ENCODE measurements at regions not wholly inside any gene's neighbourhood (a gene's known extent, or its start where the extent isn't known, plus 50 kb on each side); places are given as distances from the start of the nearest gene placed in this dataset.

- DNase-seq, result no peak
- no peak overlapping the region for H3K4me3 Mint-ChIP-seq
- ATAC-seq, result no peak
- H3K27ac Mint-ChIP-seq, result no peak overlapping the region
- H3K36me3 Mint-ChIP-seq (ENCODE audit: low read depth), result no peaks in the 10 kb centered on the region
- H3K27me3 Mint-ChIP-seq, result peaks cover 17% of the 10 kb centered on the region
- no peaks in the 10 kb centered on the region for H3K4me1 Mint-ChIP-seq
- no peaks in the 10 kb centered on the region for H3K9me3 Mint-ChIP-seq
These were observed 98.1 kb downstream of the NEDD1 start for GRCh38 chr12:97005174-97005573.

GRCh38 chr12:97005646-97006045 lies 98.6 kb downstream of the NEDD1 start:
- H3K27me3 Mint-ChIP-seq, result peaks cover 16% of the 10 kb centered on the region
- no peak overlapping the region for H3K4me3 Mint-ChIP-seq
- no peaks in the 10 kb centered on the region for H3K36me3 Mint-ChIP-seq (ENCODE audit: low read depth)
- no peak overlapping the region for H3K27ac Mint-ChIP-seq
- DNase-seq, result no peak
- H3K4me1 Mint-ChIP-seq, result no peaks in the 10 kb centered on the region
- ATAC-seq, result no peak
- no peaks in the 10 kb centered on the region for H3K9me3 Mint-ChIP-seq

GRCh38 chr12:97006585-97006984 lies 99.5 kb downstream of the NEDD1 start:
- Mint-ChIP-seq H3K36me3 (ENCODE audit: low read depth) (no peaks in the 10 kb centered on the region), H3K27me3 (peaks cover 15% of the 10 kb centered on the region), H3K9me3 (no peaks in the 10 kb centered on the region), H3K4me3 (no peak overlapping the region), H3K27ac (no peak overlapping the region), H3K4me1 (no peaks in the 10 kb centered on the region)
- DNase-seq, result no peak
- no peak for ATAC-seq

- ATAC-seq (no peak), DNase-seq (no peak)
- no peak overlapping the region for H3K27ac Mint-ChIP-seq
- no peaks in the 10 kb centered on the region for H3K36me3 Mint-ChIP-seq (ENCODE audit: low read depth)
- peaks cover 12% of the 10 kb centered on the region for H3K27me3 Mint-ChIP-seq
- H3K9me3 Mint-ChIP-seq, result peaks cover 4% of the 10 kb centered on the region
- H3K4me1 Mint-ChIP-seq, result no peaks in the 10 kb centered on the region
- no peak overlapping the region for H3K4me3 Mint-ChIP-seq
These were observed 109.1 kb downstream of the NEDD1 start for GRCh38 chr12:97016163-97016562.

GRCh38 chr12:97017213-97017612 lies 110.2 kb downstream of the NEDD1 start:
- Mint-ChIP-seq H3K27ac (no peak overlapping the region), H3K4me1 (no peaks in the 10 kb centered on the region), H3K27me3 (peaks cover 10% of the 10 kb centered on the region), H3K36me3 (ENCODE audit: low read depth) (no peaks in the 10 kb centered on the region), H3K9me3 (peaks cover 4% of the 10 kb centered on the region), H3K4me3 (no peak overlapping the region)
- ATAC-seq, result no peak
- no peak for DNase-seq

GRCh38 chr12:97022536-97023230 lies 115.6 kb downstream of the NEDD1 start:
- no peaks in the 10 kb centered on the region for H3K9me3 Mint-ChIP-seq
- no peak for DNase-seq
- H3K36me3 Mint-ChIP-seq (ENCODE audit: low read depth), result no peaks in the 10 kb centered on the region
- no peaks in the 10 kb centered on the region for H3K27me3 Mint-ChIP-seq
- H3K4me1 Mint-ChIP-seq, result no peaks in the 10 kb centered on the region
- H3K4me3 Mint-ChIP-seq, result no peak overlapping the region
- H3K27ac Mint-ChIP-seq, result no peak overlapping the region
- no peak for ATAC-seq

- DNase-seq (no peak), ATAC-seq (no peak)
- Mint-ChIP-seq H3K27ac (no peak overlapping the region), H3K4me3 (no peak overlapping the region), H3K36me3 (ENCODE audit: low read depth) (no peaks in the 10 kb centered on the region), H3K4me1 (no peaks in the 10 kb centered on the region), H3K27me3 (no peaks in the 10 kb centered on the region), H3K9me3 (no peaks in the 10 kb centered on the region)
These were observed 117.3 kb downstream of the NEDD1 start for GRCh38 chr12:97024393-97024792.

GRCh38 chr12:97026901-97027300 lies 119.8 kb downstream of the NEDD1 start:
- no peaks in the 10 kb centered on the region for H3K9me3 Mint-ChIP-seq
- no peak for DNase-seq
- no peaks in the 10 kb centered on the region for H3K27me3 Mint-ChIP-seq
- H3K4me3 Mint-ChIP-seq, result no peak overlapping the region
- ATAC-seq, result no peak
- no peaks in the 10 kb centered on the region for H3K36me3 Mint-ChIP-seq (ENCODE audit: low read depth)
- no peak overlapping the region for H3K27ac Mint-ChIP-seq
- H3K4me1 Mint-ChIP-seq, result no peaks in the 10 kb centered on the region

- H3K27me3 Mint-ChIP-seq, result no peaks in the 10 kb centered on the region
- ATAC-seq (no peak), DNase-seq (no peak)
- no peak overlapping the region for H3K27ac Mint-ChIP-seq
- no peak overlapping the region for H3K4me3 Mint-ChIP-seq
- H3K36me3 Mint-ChIP-seq (ENCODE audit: low read depth), result no peaks in the 10 kb centered on the region
- H3K9me3 Mint-ChIP-seq, result no peaks in the 10 kb centered on the region
- H3K4me1 Mint-ChIP-seq, result no peaks in the 10 kb centered on the region
These were observed 120.4 kb downstream of the NEDD1 start for GRCh38 chr12:97027482-97027881.

GRCh38 chr12:97038131-97038530 lies 131.1 kb downstream of the NEDD1 start:
- no peaks in the 10 kb centered on the region for H3K9me3 Mint-ChIP-seq
- no peaks in the 10 kb centered on the region for H3K4me1 Mint-ChIP-seq
- H3K27me3 Mint-ChIP-seq, result no peaks in the 10 kb centered on the region
- H3K4me3 Mint-ChIP-seq, result no peak overlapping the region
- DNase-seq, result no peak
- H3K27ac Mint-ChIP-seq, result no peak overlapping the region
- H3K36me3 Mint-ChIP-seq (ENCODE audit: low read depth), result no peaks in the 10 kb centered on the region
- ATAC-seq, result no peak

- Mint-ChIP-seq H3K4me3 (no peak overlapping the region), H3K9me3 (no peaks in the 10 kb centered on the region), H3K4me1 (no peaks in the 10 kb centered on the region), H3K27ac (no peak overlapping the region), H3K27me3 (no peaks in the 10 kb centered on the region), H3K36me3 (ENCODE audit: low read depth) (no peaks in the 10 kb centered on the region)
- DNase-seq (no peak), ATAC-seq (no peak)
These were observed 131.8 kb downstream of the NEDD1 start for GRCh38 chr12:97038834-97039233.

- Mint-ChIP-seq H3K4me3 (no peak overlapping the region), H3K36me3 (ENCODE audit: low read depth) (no peaks in the 10 kb centered on the region), H3K27ac (no peak overlapping the region), H3K27me3 (peaks cover 6% of the 10 kb centered on the region), H3K9me3 (no peaks in the 10 kb centered on the region), H3K4me1 (no peaks in the 10 kb centered on the region)
- DNase-seq, result no peak
- ATAC-seq, result no peak
These were observed 139.8 kb downstream of the NEDD1 start for GRCh38 chr12:97046901-97047300.

- H3K36me3 Mint-ChIP-seq (ENCODE audit: low read depth), result no peaks in the 10 kb centered on the region
- ATAC-seq (no peak), DNase-seq (no peak)
- H3K27me3 Mint-ChIP-seq, result peaks cover 6% of the 10 kb centered on the region
- H3K4me3 Mint-ChIP-seq, result no peak overlapping the region
- H3K4me1 Mint-ChIP-seq, result no peaks in the 10 kb centered on the region
- no peak overlapping the region for H3K27ac Mint-ChIP-seq
- H3K9me3 Mint-ChIP-seq, result no peaks in the 10 kb centered on the region
These were observed 140.3 kb downstream of the NEDD1 start for GRCh38 chr12:97047361-97047760.

- DNase-seq, result no peak
- Mint-ChIP-seq H3K4me3 (no peak overlapping the region), H3K36me3 (ENCODE audit: low read depth) (no peaks in the 10 kb centered on the region), H3K4me1 (no peaks in the 10 kb centered on the region), H3K27ac (no peak overlapping the region), H3K27me3 (peaks cover 6% of the 10 kb centered on the region), H3K9me3 (no peaks in the 10 kb centered on the region)
- ATAC-seq, result no peak
These were observed 141.5 kb downstream of the NEDD1 start for GRCh38 chr12:97048421-97049035.

GRCh38 chr12:97050509-97050908 lies 143.5 kb downstream of the NEDD1 start:
- Mint-ChIP-seq H3K27me3 (peaks cover 6% of the 10 kb centered on the region), H3K9me3 (no peaks in the 10 kb centered on the region), H3K36me3 (ENCODE audit: low read depth) (no peaks in the 10 kb centered on the region), H3K4me1 (no peaks in the 10 kb centered on the region), H3K27ac (no peak overlapping the region), H3K4me3 (no peak overlapping the region)
- DNase-seq (no peak), ATAC-seq (no peak)

- Mint-ChIP-seq H3K4me3 (no peak overlapping the region), H3K9me3 (peaks cover 4% of the 10 kb centered on the region)
These were observed 144.3 kb downstream of the NEDD1 start for GRCh38 chr12:97051341-97051740.

More at GRCh38 chr12:97051341-97051740, 144.3 kb downstream of the NEDD1 start:
- ATAC-seq, result no peak
- Mint-ChIP-seq H3K27ac (no peak overlapping the region), H3K27me3 (peaks cover 6% of the 10 kb centered on the region), H3K4me1 (no peaks in the 10 kb centered on the region), H3K36me3 (ENCODE audit: low read depth) (no peaks in the 10 kb centered on the region)
- DNase-seq, result no peak
